Neural progenitor cell (in vitro differentiated cells): ENCODE measurements at regions not wholly inside any gene's neighbourhood (a gene's known extent, or its start where the extent isn't known, plus 50 kb on each side); places are given as distances from the start of the nearest gene placed in this dataset.

Experiments
- DNase-seq: peaks from one replicate; pipeline ENCODE4 v3.0.0-alpha.2; 2016; ENCODE audit warnings: low spot score
- H2AFZ ChIP-seq: fragments of 200-600 bp; sonication (generic); replicated peaks from 2 replicates; pipeline ENCODE4 v1.6.1; 2016; ENCODE audit warnings: antibody characterized with exemption
- H3F3A ChIP-seq: fragments of 200-600 bp; sonication (generic); 2 replicates; pipeline ENCODE4 v1.6.1; 2016; ENCODE audit warnings: antibody characterized with exemption, low read depth
- H3K27ac ChIP-seq: fragments of 200-600 bp; sonication (generic); 2 replicates; pipeline ENCODE4 v1.5.1; 2016; ENCODE audit warnings: mild to moderate bottlenecking
- H3K27me3 ChIP-seq: fragments of 200-600 bp; sonication (generic); 2 replicates; pipeline ENCODE4 v1.6.1; 2016; ENCODE audit warnings: mild to moderate bottlenecking, moderate library complexity
- H3K36me3 ChIP-seq: fragments of 200-600 bp; sonication (generic); 2 replicates; pipeline ENCODE4 v1.5.1; 2016
- H3K4me1 ChIP-seq: fragments of 200-600 bp; sonication (generic); 2 replicates; pipeline ENCODE4 v1.6.1; 2016; ENCODE audit warnings: mixed run types
- H3K4me2 ChIP-seq: fragments of 200-600 bp; sonication (generic); 2 replicates; pipeline ENCODE4 v1.6.1; 2016
- H3K4me3 ChIP-seq: fragments of 200-600 bp; sonication (generic); 2 replicates; pipeline ENCODE4 v1.5.1; 2016
- H3K79me2 ChIP-seq: fragments of 200-600 bp; sonication (generic); 2 replicates; pipeline ENCODE4 v1.6.1; 2016; ENCODE audit warnings: low read depth
- H3K9ac ChIP-seq: fragments of 200-600 bp; sonication (generic); 2 replicates; pipeline ENCODE4 v1.6.1; 2016
- H3K9me3 ChIP-seq: fragments of 200-600 bp; sonication (generic); 2 replicates; pipeline ENCODE4 v1.5.1; 2016; ENCODE audit warnings: low read depth
- H4K20me1 ChIP-seq: fragments of 200-600 bp; sonication (generic); 2 replicates; pipeline ENCODE4 v1.6.1; 2016; ENCODE audit warnings: low read depth
- H3K27ac Mint-ChIP-seq: 3 replicates; pipeline ENCODE4 v1.8.0; 2021; ENCODE audit warnings: mixed read lengths
- H3K27me3 Mint-ChIP-seq: 2 replicates; pipeline ENCODE4 v1.8.0; 2022; ENCODE audit warnings: low read depth, mild to moderate bottlenecking, inconsistent platforms, moderate library complexity, mixed read lengths; ENCODE audit not compliant: insufficient read depth
- H3K36me3 Mint-ChIP-seq: 3 replicates; pipeline ENCODE4 v1.8.0; 2021; ENCODE audit warnings: mixed read lengths
- H3K4me1 Mint-ChIP-seq: 3 replicates; pipeline ENCODE4 v1.8.0; 2021; ENCODE audit warnings: mixed read lengths
- H3K4me3 Mint-ChIP-seq: 3 replicates; pipeline ENCODE4 v1.8.0; 2021; ENCODE audit warnings: mild to moderate bottlenecking, moderate library complexity, mixed read lengths
- H3K9me3 Mint-ChIP-seq: 3 replicates; pipeline ENCODE4 v1.8.0; 2020; ENCODE audit warnings: mixed read lengths
- CTCF ChIP-seq: fragments of 200-600 bp; sonication (generic); IDR thresholded peaks from 2 replicates; pipeline ENCODE4 v1.5.1; 2017; ENCODE audit warnings: antibody characterized with exemption, mild to moderate bottlenecking
- EZH2 ChIP-seq: fragments of 200-600 bp; sonication (generic); IDR thresholded peaks from 2 replicates; pipeline ENCODE4 v1.6.1; 2017; ENCODE audit warnings: antibody characterized with exemption, mild to moderate bottlenecking, moderate library complexity
- EZH2phosphoT487 ChIP-seq: fragments of 200-600 bp; sonication (generic); IDR thresholded peaks from 2 replicates; pipeline ENCODE4 v1.6.1; 2017; ENCODE audit warnings: antibody characterized with exemption

- TF ChIP-seq EZH2phosphoT487, result no peak
- TF ChIP-seq EZH2, result no peak
- no peak for TF ChIP-seq CTCF
- no peaks in the 10 kb centered on the region for H3K27me3 ChIP-seq
- H3K79me2 ChIP-seq, result no peaks in the 10 kb centered on the region
- DNase-seq, result no peak
- H3K4me3 ChIP-seq, result no peak overlapping the region
- no peaks in the 10 kb centered on the region for H3F3A ChIP-seq
- Mint-ChIP-seq H3K27me3 (no peaks in the 10 kb centered on the region), H3K4me3 (no peak overlapping the region), H3K36me3 (peaks cover 27% of the 10 kb centered on the region), H3K4me1 (no peaks in the 10 kb centered on the region), H3K27ac (no peak overlapping the region), H3K9me3 (no peaks in the 10 kb centered on the region)
- no peak overlapping the region for H3K4me2 ChIP-seq
- H3K27ac ChIP-seq, result no peak overlapping the region
- H4K20me1 ChIP-seq, result no peaks in the 10 kb centered on the region
- no peaks in the 10 kb centered on the region for H3K36me3 ChIP-seq
- no peaks in the 10 kb centered on the region for H3K9me3 ChIP-seq
- no peak overlapping the region for H2AFZ ChIP-seq
- H3K9ac ChIP-seq, result no peak overlapping the region
- H3K4me1 ChIP-seq, result no peaks in the 10 kb centered on the region
Observed at GRCh38 chr20:3339076-3339475, 68.4 kb downstream of the DNAAF9 start.

GRCh38 chr20:3334156-3334943, 73.1 kb downstream of the DNAAF9 start:
- Histone ChIP-seq H3K4me1 (no peaks in the 10 kb centered on the region), H3K79me2 (no peaks in the 10 kb centered on the region), H2AFZ (no peak overlapping the region), H3K4me2 (no peak overlapping the region), H4K20me1 (no peaks in the 10 kb centered on the region), H3K9ac (no peak overlapping the region), H3F3A (no peaks in the 10 kb centered on the region), H3K36me3 (no peaks in the 10 kb centered on the region), H3K4me3 (no peak overlapping the region), H3K27me3 (no peaks in the 10 kb centered on the region), H3K27ac (no peak overlapping the region), H3K9me3 (no peaks in the 10 kb centered on the region)
- no peaks in the 10 kb centered on the region for H3K9me3 Mint-ChIP-seq
- peaks cover 38% of the 10 kb centered on the region for H3K36me3 Mint-ChIP-seq
- TF ChIP-seq EZH2 (no peak), EZH2phosphoT487 (no peak), CTCF (no peak)
- no peak for DNase-seq
- no peaks in the 10 kb centered on the region for H3K4me1 Mint-ChIP-seq
- H3K27ac Mint-ChIP-seq, result no peak overlapping the region
- H3K27me3 Mint-ChIP-seq, result no peaks in the 10 kb centered on the region
- no peak overlapping the region for H3K4me3 Mint-ChIP-seq

- no peak overlapping the region for H3K27ac Mint-ChIP-seq
- H3K36me3 ChIP-seq, result no peaks in the 10 kb centered on the region
- H3K27me3 Mint-ChIP-seq, result no peaks in the 10 kb centered on the region
- no peak overlapping the region for H3K4me3 ChIP-seq
- no peaks in the 10 kb centered on the region for H3K79me2 ChIP-seq
- no peaks in the 10 kb centered on the region for H4K20me1 ChIP-seq
- peaks cover 25% of the 10 kb centered on the region for H3K36me3 Mint-ChIP-seq
- no peak overlapping the region for H3K4me2 ChIP-seq
- TF ChIP-seq EZH2phosphoT487 (no peak), CTCF (no peak), EZH2 (no peak)
- no peaks in the 10 kb centered on the region for H3K27me3 ChIP-seq
- H2AFZ ChIP-seq, result no peak overlapping the region
- H3K9me3 Mint-ChIP-seq, result no peaks in the 10 kb centered on the region
- no peaks in the 10 kb centered on the region for H3K4me1 Mint-ChIP-seq
- H3K9me3 ChIP-seq, result no peaks in the 10 kb centered on the region
- H3K4me3 Mint-ChIP-seq, result no peak overlapping the region
- H3K9ac ChIP-seq, result no peak overlapping the region
- no peak for DNase-seq
- no peaks in the 10 kb centered on the region for H3F3A ChIP-seq
- H3K4me1 ChIP-seq, result no peaks in the 10 kb centered on the region
- H3K27ac ChIP-seq, result no peak overlapping the region
Observed at GRCh38 chr20:3330046-3330741, 77.3 kb downstream of the DNAAF9 start.
